C1 segment of cervical spinal cord (tissue), 14 donors: ENCODE measurements at regions not wholly inside any gene's neighbourhood (a gene's known extent, or its start where the extent isn't known, plus 50 kb on each side); places are given as distances from the start of the nearest gene placed in this dataset.
"Not testable (repeated sequence)": the region's sequence is repeated elsewhere in the genome, so short reads cannot be mapped to it uniquely, and the experiment has no call there.

ENCODE experiments used
- DNase-seq, 14 donors: peaks; one replicate each; lab custom pipeline; 2025; lab: John Stamatoyannopoulos, UW

- no peak for DNase-seq
These were observed 642.9 kb downstream of the ZEB2 start for GRCh38 chr2:143877056-143877455.

GRCh38 chr2:143875295-143876233, 644.4 kb downstream of the ZEB2 start:
- DNase-seq: no peak

GRCh38 chr2:143873886-143874285, 646.0 kb downstream of the ZEB2 start:
- no peak for DNase-seq

- DNase-seq: no peak
These were observed 649.2 kb downstream of the ZEB2 start for GRCh38 chr2:143870696-143871095.

GRCh38 chr2:143856978-143857377, 662.9 kb downstream of the ZEB2 start:
- no peak for DNase-seq

GRCh38 chr2:143852759-143853158, 667.2 kb downstream of the ZEB2 start:
- no peak for DNase-seq

GRCh38 chr2:143850084-143850483, 669.8 kb downstream of the ZEB2 start:
- no peak for DNase-seq

GRCh38 chr2:143847257-143847656, 672.7 kb downstream of the ZEB2 start:
- DNase-seq: no peak

- DNase-seq: no peak
These were observed 674.9 kb downstream of the ZEB2 start for GRCh38 chr2:143844986-143845385.

GRCh38 chr2:143843686-143844085, 676.2 kb downstream of the ZEB2 start:
- peak in 1 of 14 donors; percentile 6 for DNase-seq

- DNase-seq: no peak
These were observed 677.1 kb downstream of the ZEB2 start for GRCh38 chr2:143842836-143843235.

- DNase-seq: no peak
These were observed 678.0 kb downstream of the ZEB2 start for GRCh38 chr2:143841935-143842334.

- DNase-seq: no peak
These were observed 679.3 kb downstream of the ZEB2 start for GRCh38 chr2:143840601-143841000.

- DNase-seq: no peak
These were observed 679.7 kb downstream of the ZEB2 start for GRCh38 chr2:143840194-143840593.

- DNase-seq: no peak
These were observed 680.5 kb downstream of the ZEB2 start for GRCh38 chr2:143839456-143839855.

- not testable (repeated sequence) for DNase-seq
These were observed 682.9 kb downstream of the ZEB2 start for GRCh38 chr2:143837055-143837454.

GRCh38 chr2:143835481-143835880, 684.4 kb downstream of the ZEB2 start:
- no peak for DNase-seq

GRCh38 chr2:143833015-143833660, 686.8 kb downstream of the ZEB2 start:
- DNase-seq: no peak

GRCh38 chr2:143830476-143830875, 689.4 kb downstream of the ZEB2 start:
- DNase-seq: no peak

- DNase-seq: no peak
These were observed 691.0 kb downstream of the ZEB2 start for GRCh38 chr2:143828763-143829537.

GRCh38 chr2:143824791-143825190, 695.1 kb downstream of the ZEB2 start:
- no peak for DNase-seq

GRCh38 chr2:143823876-143824275, 694.7 kb downstream of the ARHGAP15 start:
- no peak for DNase-seq
